Gastrocnemius medialis (tissue), 4 donors: ENCODE measurements at regions not wholly inside any gene's neighbourhood (a gene's known extent, or its start where the extent isn't known, plus 50 kb on each side); places are given as distances from the start of the nearest gene placed in this dataset.

ENCODE experiments used
- POLR2A ChIP-seq, 2 donors: fragments of 450-650 bp; IDR thresholded peaks; one replicate each; pipeline ENCODE4 v1.6.1; 2017; ENCODE audit warnings: antibody characterized with exemption in 2 of 2, mild to moderate bottlenecking in 2 of 2, moderate library complexity in 2 of 2
- TF ChIP-seq, protein P1 (sequence below), 5 experiments: fragments of 450-650 bp in 3 of 5; fragments of 200-600 bp in 2 of 5; sonication (generic) in 2 of 5; IDR thresholded peaks in 4 of 5; conservative IDR thresholded peaks in 1 of 5; 1 replicate in 4 of 5; 2 replicates in 1 of 5; pipeline ENCODE4 v1.5.1; 2016 to 2019; ENCODE audit warnings: antibody characterized with exemption in 5 of 5, mild to moderate bottlenecking in 3 of 5, moderate library complexity in 3 of 5

DNA sequence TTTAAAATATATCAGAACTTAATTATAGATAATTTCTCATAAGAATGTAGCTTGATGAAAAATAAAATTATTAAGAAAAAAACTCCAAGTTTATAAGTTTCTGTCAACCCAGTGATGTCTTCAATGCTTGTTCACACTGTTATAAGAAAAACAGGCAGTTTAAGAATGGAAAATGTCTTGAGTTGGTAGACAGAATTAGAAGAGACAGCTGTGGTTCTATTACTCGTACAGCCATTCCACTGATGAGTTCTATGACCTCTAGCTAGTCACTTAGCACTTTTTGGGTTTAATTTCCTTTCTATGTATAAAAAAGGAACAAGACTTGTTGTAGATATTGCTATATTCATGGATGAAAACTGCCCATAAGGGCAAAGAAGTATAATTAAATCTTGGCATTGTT lies 1013.1 kb upstream of the ATXN8OS start:
- TF ChIP-seq, protein P1, sequence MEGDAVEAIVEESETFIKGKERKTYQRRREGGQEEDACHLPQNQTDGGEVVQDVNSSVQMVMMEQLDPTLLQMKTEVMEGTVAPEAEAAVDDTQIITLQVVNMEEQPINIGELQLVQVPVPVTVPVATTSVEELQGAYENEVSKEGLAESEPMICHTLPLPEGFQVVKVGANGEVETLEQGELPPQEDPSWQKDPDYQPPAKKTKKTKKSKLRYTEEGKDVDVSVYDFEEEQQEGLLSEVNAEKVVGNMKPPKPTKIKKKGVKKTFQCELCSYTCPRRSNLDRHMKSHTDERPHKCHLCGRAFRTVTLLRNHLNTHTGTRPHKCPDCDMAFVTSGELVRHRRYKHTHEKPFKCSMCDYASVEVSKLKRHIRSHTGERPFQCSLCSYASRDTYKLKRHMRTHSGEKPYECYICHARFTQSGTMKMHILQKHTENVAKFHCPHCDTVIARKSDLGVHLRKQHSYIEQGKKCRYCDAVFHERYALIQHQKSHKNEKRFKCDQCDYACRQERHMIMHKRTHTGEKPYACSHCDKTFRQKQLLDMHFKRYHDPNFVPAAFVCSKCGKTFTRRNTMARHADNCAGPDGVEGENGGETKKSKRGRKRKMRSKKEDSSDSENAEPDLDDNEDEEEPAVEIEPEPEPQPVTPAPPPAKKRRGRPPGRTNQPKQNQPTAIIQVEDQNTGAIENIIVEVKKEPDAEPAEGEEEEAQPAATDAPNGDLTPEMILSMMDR (IDR thresholded peaks at IDR 0.05 in 4 of 5, conservative IDR thresholded peaks at IDR 0.05 in 1 of 5), result no peak
- no peak for TF ChIP-seq POLR2A (IDR thresholded peaks at IDR 0.05)
